IPS-NIHi11 (cell line): ENCODE measurements at regions not wholly inside any gene's neighbourhood (a gene's known extent, or its start where the extent isn't known, plus 50 kb on each side); places are given as distances from the start of the nearest gene placed in this dataset.

Source experiments
- DNase-seq: peaks from one replicate; pipeline ENCODE4 v3.0.0; 2012; ENCODE audit warnings: mixed read lengths, low spot score

GRCh38 chr10:106467506-106467905, 697.0 kb downstream of the SORCS1 start:
- DNase-seq, result no peak

GRCh38 chr10:106457522-106457921, 707.0 kb downstream of the SORCS1 start:
- no peak for DNase-seq

GRCh38 chr10:106454233-106454632, 710.3 kb downstream of the SORCS1 start:
- DNase-seq, result no peak

- DNase-seq, result no peak
These were observed 713.5 kb downstream of the SORCS1 start for GRCh38 chr10:106450966-106451365.

GRCh38 chr10:106446920-106447319, 717.6 kb downstream of the SORCS1 start:
- no peak for DNase-seq

- DNase-seq, result no peak
These were observed 722.3 kb downstream of the SORCS1 start for GRCh38 chr10:106442223-106442622.

GRCh38 chr10:106440767-106441166, 723.7 kb downstream of the SORCS1 start:
- DNase-seq, result no peak

GRCh38 chr10:106440355-106440754, 724.2 kb downstream of the SORCS1 start:
- DNase-seq, result no peak

GRCh38 chr10:106439366-106439765, 725.1 kb downstream of the SORCS1 start:
- DNase-seq, result no peak

- DNase-seq, result no peak
These were observed 726.1 kb downstream of the SORCS1 start for GRCh38 chr10:106438386-106438785.

GRCh38 chr10:106436123-106436715, 728.3 kb downstream of the SORCS1 start:
- no peak for DNase-seq

- no peak for DNase-seq
These were observed 729.4 kb downstream of the SORCS1 start for GRCh38 chr10:106435081-106435480.

GRCh38 chr10:106424981-106425380, 739.5 kb downstream of the SORCS1 start:
- no peak for DNase-seq

GRCh38 chr10:106424054-106424453, 740.5 kb downstream of the SORCS1 start:
- DNase-seq, result no peak

GRCh38 chr10:106410331-106410730, 754.2 kb downstream of the SORCS1 start:
- no peak for DNase-seq

GRCh38 chr10:106405141-106405540, 759.4 kb downstream of the SORCS1 start:
- DNase-seq, result no peak

GRCh38 chr10:106402458-106402857, 762.0 kb downstream of the SORCS1 start:
- DNase-seq, result no peak

- DNase-seq, result no peak
These were observed 762.5 kb downstream of the SORCS1 start for GRCh38 chr10:106401967-106402366.

- DNase-seq, result no peak
These were observed 763.3 kb downstream of the SORCS1 start for GRCh38 chr10:106401161-106401560.

- DNase-seq, result no peak
These were observed 765.4 kb downstream of the SORCS1 start for GRCh38 chr10:106399112-106399511.

- DNase-seq, result no peak
These were observed 768.3 kb downstream of the SORCS1 start for GRCh38 chr10:106396192-106396591.

GRCh38 chr10:106395041-106395749, 769.3 kb downstream of the SORCS1 start:
- no peak for DNase-seq

GRCh38 chr10:106392778-106393177, 771.7 kb downstream of the SORCS1 start:
- no peak for DNase-seq

- DNase-seq, result no peak
These were observed 777.4 kb downstream of the SORCS1 start for GRCh38 chr10:106387063-106387462.
